Stimulated activated CD8-positive, alpha-beta memory T cell treated with anti-CD3 and anti-CD28 coated beads, Interleukin-7, amount 100 ng/mL, for 4 hours (primary cell): ENCODE measurements at regions not wholly inside any gene's neighbourhood (a gene's known extent, or its start where the extent isn't known, plus 50 kb on each side); places are given as distances from the start of the nearest gene placed in this dataset.
"Not testable (repeated sequence)": the region's sequence is repeated elsewhere in the genome, so short reads cannot be mapped to it uniquely, and the experiment has no call there.

ENCODE experiments used
- DNase-seq, 2 donors: peaks; one replicate each; pipeline ENCODE4 v3.0.0-alpha.2; 2020; ENCODE audit warnings: low read depth in 2 of 2

DNA sequence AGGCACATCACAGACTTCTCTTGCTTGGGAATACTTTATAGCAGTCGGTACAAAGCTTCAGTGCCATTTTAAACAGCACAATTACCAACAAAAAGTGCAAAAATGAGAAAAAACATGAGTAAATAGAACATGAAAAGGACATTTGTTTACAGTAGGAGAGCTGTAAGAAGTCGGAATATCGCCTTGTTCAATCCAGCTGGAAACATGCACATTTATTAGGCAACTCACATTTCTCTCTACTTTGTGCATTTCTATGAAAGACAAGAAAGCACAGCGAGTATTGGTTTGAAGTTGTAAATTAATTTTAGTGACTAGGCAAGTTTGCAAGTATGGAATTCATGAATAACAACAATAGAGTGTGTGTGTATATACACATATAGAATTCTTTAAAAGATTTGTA is 484.7 kb downstream of the DACH1 start:
- DNase-seq: no peak

DNA sequence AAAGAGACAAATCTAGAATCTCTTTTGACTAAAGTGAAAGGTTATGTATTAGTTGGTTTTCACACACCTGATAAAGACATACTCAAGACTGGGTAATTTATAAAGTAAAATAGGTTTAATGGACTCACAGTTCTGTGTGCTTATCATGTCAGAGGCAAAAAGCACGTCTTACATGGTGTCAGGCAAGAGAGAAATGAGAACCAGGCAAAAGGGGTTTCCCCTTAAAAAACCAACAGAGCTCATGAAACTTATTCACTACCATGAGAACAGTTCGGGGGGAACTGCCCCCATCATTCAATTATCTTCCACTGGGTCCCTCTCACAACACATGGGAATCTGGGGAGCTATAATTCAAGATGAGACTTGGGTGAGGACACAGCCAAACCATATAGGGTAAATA is 486.8 kb downstream of the DACH1 start:
- DNase-seq: no peak

DNA sequence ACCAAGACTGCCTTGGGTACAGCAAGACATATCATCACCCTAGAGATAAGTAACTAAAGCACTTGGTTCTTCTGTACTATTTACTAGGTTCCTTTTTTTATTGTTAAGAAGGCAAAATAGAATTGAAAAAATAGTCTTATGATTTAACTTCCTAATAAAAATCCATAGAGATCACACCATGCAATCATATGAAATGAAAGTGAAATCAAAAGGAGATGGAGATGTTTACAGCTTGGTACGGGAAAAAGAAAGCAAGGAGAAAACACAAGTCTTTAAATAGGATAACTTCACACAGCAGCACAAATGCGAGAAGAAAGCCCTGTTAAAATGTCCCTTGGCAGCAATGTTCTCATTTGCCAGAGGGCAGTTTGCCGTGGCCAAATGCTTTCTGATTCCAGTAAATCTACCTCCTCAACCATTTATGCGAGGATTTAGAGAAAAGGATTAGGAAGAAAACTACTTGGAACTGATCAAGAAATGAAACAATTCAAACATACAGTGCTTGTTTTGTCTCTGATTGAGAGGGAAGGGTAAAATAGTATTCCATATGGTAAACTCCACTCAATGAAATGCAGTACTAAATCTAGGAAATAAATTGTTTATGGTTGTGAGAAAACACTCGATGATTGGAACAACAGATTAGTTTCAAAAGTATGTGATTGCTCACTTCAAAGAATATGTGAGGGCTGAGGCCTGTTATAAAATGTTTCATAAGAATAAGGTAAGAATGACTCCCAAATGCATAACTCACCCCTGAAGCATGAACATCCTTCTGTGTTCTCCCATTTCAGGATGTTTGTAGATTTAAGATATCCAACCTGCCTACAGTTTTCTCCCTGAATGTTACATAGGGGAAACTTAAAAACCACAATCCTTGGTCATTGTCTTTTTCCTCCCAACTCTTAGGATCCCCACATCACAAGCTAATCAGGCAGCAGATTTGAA is 487.8 kb downstream of the DACH1 start:
- DNase-seq: no peak

DNA sequence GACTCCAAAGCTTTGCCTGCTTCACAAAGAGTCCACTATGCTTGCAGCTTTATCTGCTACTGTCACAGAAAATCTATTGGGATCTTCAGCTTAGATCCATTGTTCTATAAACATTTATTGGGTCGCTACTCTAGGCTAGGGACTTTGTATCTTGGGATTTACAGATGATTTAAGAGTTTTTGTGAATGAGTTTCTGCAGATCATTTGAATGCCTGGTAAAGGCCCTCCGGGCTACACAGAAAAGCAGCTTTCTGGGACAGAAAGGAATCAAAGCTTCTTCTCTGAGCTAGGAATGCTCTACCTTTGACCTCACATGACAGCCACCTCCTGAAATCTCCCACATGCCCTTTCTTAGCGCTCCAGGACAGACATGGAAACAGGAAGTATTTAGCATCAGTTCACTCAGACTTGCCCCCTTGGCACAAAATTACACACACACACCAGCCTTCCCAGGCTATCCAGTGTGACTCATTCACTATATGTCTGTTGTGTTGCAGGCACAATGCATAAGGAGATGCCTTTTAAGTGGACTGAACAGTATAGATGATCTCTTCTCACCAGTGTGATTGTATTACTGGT is 492.4 kb downstream of the DACH1 start:
- DNase-seq: no peak

DNA sequence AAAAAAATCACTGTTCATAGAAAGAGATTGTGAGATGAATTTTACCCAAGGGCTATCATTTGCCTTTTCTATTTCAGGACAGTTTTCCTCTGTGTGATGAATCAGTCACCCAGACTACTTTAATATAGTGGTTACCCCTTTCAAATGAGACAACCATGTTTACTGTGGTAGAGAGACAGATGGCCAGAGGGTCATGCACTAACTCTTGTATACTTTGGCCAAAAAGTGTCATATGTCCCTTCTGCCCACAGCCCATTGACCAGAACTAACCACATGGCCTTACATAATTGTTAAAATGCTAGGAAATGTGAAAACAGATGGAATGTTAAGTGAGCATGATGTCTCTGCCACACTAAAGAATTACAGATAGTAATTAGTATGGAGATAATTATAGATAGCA is 498.7 kb downstream of the DACH1 start:
- no peak for DNase-seq

DNA sequence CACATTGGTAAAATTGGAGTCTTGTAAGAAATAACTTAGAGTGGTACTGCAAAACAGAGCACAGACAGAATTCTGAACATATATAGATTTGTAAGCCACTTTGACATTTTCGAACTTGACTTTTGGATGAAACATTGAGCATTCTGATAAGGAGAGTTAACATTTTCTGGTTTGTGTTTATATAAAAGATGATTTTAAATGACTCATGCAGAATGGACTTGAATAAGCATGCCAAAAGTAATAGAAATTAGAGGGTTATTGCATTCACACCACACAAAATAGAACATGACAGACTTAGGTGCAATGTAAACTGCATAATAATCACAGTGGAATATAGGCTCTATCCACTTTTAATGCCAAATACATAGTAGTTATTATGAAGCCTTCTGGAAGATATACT is 507.0 kb downstream of the DACH1 start:
- DNase-seq: no peak

DNA sequence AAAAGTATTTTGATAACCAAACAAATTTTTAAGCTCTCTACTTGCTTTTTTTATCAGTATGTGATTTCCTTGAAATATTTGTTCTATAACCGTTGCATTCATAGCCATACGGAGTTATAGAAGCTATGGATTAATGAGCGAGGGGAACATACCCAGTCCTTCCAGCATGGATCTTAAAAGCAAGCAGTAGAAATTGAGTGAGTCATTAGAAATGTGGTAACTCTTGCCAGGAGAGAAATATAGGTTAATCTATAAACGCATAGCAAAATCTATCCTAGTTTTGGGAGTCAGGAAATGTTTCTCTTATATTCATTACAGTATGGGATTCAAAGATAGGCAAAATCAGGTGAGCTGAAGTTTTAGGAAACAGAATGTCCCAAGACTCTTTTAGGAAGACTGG is 507.4 kb downstream of the DACH1 start:
- no peak for DNase-seq

DNA sequence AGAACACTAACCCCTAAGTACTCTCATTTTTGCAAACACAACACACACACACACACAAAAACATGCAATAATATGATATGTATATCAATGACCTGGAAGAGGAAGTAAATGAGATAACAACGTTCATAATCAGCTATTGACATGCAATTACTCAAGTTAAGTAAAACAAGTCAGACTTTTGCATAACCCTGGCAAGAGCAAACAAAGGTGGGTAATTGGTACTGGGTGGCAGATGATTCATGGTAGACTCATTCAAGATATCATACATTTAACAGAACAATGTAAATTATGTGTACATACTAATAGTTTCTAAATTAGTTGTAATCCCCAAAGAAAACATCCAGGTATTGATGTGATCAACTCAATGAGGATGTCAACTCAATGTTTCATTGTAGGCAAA is 508.8 kb downstream of the DACH1 start:
- DNase-seq: no peak

DNA sequence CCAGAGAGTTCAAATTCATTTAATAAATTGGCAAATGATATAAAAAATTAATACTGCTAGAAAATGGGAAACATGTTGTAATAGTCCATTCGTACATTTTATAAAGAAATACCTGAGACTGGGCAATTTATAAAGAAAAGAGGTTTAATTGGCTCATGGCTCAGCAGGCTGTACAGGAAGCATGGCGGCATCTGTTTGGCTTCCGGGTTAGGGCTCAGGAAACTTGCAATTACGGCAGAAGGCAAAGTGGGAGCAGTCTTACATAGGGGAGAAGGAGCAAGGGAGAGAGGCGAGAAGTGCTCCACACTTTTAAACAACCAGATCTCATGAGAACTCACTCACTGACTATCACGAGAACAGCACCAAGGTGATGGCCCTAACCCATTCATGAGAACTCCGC is 512.0 kb downstream of the DACH1 start:
- no peak for DNase-seq

DNA sequence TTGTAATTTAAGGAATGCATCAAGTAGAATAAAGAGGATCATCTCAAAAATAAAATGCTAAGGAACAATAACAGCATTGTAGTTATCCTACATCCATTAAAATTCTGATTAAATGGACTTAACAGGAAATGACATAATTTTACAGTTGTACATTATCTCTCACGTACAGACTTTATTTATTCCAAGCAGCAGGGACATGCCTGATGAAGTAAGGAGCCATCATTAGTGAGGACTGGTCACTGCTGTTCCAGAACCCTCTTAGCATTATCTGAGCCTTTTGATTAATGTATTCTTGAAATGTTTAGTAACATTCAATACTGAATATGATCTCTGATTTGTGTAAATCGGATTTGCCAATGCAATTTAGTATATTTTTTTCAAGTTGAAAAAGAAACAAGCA is 516.1 kb downstream of the DACH1 start:
- DNase-seq: no peak

DNA sequence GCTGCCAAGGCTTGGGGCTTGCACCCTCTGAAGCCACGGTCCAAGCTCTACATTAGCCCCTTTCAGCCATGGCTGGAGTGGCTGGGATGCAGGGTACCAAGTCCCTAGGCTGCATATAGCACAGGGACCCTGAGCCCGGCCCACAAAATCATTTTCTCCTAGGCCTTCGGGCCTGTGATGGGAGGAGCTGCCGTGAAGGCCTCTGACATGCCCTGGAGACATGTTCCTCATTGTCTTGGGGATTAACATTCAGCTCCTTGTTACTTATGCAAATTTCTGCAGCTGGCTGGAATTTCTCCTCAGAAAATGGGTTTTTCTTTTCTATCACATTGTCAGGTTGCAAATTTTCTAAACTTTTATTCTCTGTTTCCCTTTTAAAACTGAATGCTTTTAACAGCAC is 521.1 kb downstream of the DACH1 start:
- not testable (repeated sequence) for DNase-seq

DNA sequence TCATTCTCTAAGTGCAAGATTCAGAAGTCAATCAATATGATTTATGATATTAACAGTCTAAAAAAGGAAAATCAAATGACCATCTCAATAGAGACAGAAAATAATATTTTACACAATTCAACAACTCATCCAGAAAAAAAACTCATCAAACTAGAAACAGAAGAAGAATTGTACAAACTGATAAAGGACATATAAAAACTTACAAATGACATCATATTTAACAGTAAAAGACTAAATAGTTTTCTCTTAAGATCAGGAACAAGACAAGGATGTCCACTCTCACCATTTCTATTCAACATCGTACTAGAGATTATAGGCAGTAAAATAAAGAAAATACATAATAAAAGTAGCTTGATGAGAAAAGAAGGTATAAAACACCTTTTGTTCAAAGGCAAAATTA is 527.3 kb downstream of the DACH1 start:
- DNase-seq: no peak

DNA sequence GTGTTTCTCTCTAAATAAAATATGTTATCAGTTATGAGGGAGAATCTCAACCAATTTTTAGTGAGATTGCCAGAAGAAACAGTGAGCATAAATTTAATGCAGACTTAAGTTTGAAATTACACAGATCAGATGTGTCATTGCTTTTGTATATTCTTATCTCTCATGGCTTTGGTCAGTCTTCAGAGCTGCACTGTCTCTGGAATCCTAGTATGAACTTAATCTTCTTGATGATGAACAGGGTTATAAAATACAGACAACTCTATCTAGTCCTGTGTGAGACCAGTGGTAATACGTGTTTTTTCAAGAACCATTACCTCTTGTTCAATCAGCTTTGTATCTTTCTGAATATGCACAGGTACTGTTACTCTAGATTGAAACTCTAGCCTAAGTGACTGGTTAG is 528.0 kb downstream of the DACH1 start:
- DNase-seq: no peak

DNA sequence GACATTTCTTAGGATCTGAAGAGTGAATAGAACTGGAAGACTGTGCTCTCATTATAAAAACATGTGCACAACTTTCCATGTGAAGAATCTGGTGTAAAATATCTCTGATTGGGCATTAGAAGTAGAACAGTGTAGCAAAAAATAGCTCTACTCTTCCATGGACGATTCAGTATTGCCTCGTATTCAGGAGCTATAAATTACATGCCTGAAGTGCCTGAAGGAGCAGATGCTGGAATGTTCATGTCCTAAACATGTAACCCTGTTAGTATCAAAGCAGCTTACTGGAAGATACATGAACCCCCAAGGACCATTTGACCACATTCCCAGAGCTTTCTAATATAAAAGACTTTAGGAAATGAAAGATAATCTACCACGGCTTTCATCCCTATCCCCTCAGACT is 528.9 kb downstream of the DACH1 start:
- no peak for DNase-seq

DNA sequence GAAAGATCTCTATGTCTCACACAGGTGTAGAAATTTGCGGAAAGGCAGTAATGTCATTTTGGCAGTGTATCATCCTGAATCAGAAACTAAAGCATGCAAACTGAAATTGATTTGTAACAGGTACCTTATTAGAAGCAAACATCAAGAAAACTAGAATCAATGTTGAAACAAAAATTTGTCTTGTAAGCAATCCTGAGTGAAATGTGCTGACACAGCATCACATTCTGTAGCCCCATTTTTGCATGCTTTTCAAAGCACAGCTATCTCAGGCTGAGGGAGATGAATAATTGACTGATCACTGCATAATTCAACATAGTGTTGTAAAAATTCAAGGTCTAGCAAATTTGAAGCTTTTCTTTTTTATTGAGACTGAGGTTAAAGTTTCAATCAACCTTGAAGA is 539.7 kb downstream of the DACH1 start:
- no peak for DNase-seq

DNA sequence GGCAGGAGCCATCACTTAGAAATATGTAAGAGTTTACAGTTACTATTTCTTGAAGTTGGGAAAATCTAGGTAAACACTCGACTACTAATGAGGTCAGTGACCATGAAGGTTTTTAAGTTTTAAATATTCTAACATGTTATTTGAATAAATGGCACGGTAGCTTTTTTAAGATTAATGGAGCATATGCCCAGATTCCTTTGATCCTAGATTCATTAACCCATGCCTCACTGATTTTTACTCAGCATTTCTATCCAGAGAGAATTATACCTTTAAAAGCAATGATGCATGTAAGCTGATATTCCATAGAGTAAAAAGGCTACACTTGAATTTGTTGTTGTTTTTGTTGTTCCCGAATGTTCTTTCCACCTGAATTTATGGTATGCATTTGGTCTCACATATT is 541.4 kb downstream of the DACH1 start:
- no peak for DNase-seq

DNA sequence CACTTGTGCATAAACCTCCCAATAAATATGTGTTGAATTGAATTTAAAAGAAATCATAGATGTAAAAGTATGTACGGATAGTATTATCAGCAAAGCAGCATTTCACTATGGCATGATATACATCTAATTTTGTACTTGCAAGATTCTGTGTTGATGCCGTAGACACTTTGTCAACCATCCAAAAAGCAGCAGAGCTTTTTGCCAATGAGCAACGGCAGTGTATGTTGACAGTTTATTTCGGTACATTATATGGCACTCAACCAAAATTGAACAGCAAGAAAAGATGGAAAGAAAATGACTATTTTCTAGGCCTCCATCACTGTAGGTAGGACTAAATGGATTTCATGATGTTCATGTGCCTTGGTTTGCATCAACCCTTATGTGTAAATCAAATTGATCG is 543.7 kb downstream of the DACH1 start:
- DNase-seq: no peak

DNA sequence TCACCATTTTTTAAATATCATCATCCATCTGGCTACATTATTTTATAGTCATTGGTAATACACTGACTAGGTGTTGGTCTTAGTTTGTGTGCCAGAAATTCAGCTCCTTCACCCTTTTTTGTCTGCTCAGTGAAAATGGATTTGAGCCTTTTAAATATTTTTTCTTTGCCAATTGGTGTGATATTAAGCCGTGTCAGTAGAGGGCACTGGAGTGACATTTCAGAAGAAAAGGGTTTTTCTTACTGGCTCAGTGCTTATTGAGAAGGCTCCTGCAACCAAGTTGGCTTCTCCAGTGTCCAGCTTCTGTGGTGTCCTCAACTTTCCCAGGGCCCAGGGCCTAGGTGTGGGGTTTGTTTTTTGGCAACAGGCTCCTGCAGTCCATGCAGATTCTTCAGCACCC is 546.6 kb downstream of the DACH1 start:
- no peak for DNase-seq

DNA sequence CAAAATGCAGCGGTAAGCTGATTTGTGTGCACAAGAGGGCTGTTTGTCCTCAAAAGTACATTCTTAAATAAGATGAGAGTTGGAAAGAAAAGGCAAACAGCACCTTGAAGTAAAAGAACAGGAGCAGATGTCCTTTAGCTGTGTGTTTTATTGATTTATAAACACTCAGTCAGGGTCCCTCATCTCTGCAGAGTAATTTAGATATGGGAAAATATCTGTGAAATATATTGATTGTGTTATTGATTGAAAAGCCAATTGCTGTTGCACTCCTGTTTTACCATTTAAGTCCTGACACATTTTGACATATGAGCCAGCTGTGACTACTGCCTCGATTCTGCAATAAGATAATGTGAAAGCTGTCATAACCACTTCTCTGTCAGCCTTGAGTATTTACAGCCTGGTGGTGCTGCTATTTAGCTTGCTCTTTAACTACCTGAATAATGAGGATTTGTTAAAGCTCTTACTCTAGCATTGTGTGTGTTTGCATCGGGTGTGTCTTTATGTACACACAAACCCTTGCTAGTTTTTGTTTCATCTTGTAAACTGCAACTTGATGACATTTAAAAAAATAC is 550.1 kb downstream of the DACH1 start:
- no peak for DNase-seq

DNA sequence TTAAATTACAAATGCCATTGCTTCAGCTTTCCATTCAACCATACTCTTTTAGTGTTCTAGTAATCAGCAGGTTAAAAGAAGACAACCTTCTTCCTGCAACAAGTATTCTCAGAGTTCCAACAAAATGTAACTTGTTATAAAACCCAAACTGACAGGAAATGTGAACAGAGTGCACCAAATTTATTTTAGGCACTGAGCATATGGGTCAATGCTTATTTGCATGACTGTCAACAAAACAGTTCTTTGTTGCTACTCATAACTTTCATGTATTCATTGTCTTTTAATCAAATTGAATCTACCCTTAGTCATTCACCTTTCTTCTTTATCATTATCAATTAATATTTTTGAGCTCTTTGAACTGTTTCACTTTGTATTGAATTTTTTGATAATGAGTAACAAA is 554.1 kb downstream of the DACH1 start:
- no peak for DNase-seq

DNA sequence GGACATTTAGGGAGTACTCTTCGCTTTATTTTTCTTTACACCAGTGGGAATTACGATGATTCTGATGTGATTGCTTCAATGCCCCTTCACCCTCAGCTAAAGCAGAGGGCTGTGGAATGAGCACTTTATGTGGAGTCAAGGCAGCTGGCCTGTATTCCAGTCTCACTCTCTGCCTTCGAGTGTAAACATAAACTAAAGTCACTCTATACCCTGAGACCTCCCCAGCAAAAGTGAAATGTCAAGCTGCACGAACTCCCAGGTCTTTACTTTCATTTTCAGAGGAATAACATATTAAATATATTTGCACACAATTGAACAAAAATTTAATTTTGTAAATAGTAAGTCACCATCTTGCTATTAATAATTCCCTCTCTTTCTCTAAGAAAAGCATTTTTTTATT is 557.1 kb downstream of the DACH1 start:
- no peak for DNase-seq

DNA sequence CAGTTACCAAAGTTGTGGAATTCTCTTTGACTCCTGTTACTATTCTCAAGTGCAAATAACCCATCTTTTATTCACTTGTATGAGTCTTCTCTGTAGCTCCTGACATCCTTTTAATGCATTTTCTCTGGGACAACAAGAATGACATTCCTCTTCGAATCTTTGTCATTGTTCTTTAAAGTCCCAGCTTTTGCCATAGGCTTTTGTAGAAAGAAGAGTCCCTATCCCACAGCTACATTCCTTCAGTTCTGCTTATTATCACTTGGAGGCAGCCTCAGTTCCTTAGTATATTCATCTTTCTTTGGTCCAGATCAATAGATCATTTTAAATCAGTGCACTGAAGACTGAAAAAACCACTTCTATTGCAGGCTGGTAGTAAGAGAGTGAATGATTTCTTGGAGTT is 560.2 kb downstream of the DACH1 start:
- no peak for DNase-seq

DNA sequence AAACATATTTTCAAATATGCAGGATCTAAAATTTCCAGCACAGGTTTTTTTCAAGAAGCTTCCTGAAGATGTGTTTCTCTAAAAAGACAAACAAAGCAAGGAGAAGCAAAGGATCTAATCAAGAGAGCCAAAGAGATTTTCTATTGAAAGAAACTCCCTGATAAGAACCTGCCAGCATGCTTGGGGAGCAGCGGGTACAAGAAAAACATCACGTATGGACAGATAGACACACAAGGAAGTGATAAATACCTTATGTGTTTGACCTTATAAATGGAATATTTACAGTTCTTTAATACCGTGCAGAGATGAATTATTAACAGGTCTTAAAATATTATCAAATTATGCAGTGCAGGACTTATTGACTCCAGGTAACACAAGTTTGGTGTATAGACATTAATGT is 562.1 kb downstream of the DACH1 start:
- no peak for DNase-seq
